DMS79 (cell line): ENCODE measurements at regions not wholly inside any gene's neighbourhood (a gene's known extent, or its start where the extent isn't known, plus 50 kb on each side); places are given as distances from the start of the nearest gene placed in this dataset.

ENCODE experiments used
- DNase-seq: peaks from one replicate; lab custom pipeline; 2025; lab: John Stamatoyannopoulos, UW

DNA sequence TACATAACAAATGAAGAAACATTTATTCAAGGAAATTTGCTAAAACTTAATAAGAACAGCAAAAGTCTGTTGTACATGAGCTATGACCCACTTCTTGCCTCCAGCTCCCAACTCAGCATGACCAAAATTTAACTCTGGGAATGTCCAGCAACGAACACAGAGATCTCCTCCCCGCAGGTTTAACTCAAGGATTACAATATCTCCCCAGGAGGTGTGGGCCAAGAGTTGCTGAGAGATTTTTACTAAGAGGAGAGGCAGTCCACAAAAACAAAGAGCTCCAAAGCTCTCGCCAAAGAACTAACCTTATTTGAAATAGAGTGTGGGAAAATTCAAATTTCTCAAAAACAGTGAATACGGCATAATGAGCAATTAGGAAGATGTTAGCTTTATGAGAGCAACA is 318.5 kb downstream of the GRB14 start:
- DNase-seq, result no peak

DNA sequence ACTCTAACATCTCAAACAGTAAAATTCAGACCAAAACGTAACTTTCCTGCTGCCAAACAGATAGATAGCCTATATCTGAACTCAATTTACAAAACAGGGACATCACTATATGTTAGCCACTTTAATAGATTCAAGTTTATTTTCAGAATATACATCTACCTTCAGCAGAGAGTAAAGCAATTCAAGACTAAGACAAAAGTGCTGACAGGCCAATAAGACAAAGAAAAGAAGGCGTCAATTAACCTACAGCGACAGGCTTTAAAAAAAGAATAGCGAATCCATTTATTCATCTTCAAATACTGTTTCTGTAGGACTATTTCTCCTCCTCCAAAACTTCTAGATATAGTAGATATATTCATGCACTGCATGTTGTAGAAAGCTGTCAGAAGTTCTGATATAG is 333.0 kb downstream of the GRB14 start:
- DNase-seq, result no peak

DNA sequence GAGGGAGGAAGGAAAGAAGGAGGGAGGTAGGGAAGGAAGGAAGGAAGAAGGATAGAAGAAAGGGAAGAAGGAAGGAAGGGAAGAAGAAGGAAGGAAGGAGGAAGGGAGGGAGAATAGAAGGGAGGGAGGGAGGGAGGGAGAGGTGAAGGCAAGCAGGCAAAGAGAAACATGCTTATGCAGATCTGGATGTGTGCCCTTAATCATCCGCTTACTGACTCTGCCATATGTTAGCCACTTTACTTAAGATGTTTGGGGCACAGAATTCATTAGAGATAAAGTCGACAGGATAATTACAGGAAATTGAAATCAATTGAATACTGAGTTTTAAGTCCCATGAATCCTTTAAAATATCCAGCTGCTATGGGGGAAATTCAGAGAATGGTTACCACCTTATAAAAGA is 334.2 kb downstream of the GRB14 start:
- DNase-seq, result no peak

DNA sequence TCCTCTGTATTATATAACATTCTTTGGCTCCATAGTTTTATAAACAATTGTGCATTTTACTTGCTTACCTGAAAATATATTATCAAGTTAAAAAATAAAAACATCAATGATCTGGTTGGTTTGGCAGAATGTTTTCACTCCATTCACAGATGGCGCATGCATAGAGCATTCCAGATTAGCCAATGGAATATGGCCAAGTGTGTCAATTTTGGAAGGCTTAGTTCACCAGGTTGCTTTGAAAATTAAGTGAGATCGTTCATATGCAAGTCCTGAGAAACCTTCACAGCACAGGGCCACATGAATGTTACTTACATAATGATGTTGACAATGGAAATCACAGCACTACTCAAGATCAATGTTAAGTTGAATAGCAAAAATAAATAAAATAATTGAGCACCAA is 335.7 kb downstream of the GRB14 start:
- no peak for DNase-seq

DNA sequence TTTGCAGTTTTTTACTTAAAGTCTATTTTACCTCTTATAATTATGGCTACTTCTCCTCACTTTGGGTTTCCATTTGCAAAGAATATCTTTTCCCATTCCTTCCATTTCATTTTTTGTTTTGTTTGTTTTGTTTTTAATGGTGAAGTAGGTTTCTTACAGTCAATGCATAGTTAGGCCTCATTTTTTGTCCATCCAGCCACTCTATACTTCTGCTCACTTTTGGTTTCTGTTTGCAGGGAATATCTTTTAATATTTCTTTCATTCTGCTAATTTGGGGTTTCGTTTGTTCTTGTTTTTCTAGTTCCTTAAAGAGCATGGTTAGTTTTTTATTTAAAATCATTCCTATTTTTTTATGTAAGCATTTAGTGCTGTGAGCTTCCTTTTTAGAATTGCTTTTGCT is 339.4 kb downstream of the GRB14 start:
- no peak for DNase-seq

DNA sequence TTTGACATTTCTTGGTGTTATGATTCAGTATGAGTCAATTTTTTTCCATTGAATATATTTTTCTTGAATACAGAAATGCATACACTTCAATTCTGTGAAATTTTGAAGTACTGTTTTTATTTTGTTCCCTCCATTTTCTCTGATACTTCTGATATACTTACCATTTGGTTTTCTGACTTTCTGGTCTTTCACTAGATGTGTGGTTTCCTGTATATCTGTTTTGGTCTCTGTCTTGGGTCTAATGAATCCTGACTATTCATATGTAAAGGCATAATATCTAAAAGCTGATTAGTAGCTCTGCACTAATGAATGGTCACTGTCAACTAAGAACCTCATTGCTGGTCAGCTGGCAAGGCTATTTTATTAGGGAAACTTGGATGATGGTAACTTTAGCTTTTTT is 345.6 kb downstream of the GRB14 start:
- DNase-seq, result no peak

DNA sequence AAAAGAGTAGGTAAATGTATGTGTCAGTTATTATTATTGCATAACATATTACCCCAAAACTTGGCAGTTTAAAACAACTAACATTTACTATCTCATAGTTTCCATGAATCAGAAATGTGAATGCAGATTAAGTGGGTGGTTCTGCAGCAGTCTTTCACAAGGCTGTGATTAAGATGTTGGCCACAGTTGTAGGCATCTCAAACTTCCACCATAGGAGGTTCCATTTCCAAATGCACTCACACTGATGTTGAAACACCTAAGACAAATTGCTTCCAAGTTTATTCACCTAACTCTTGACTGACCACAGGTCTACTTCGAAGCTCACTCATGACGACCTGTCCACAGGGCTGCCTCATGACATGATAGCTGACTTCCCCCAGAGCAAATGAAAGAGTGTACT is 360.8 kb downstream of the GRB14 start:
- DNase-seq, result no peak

DNA sequence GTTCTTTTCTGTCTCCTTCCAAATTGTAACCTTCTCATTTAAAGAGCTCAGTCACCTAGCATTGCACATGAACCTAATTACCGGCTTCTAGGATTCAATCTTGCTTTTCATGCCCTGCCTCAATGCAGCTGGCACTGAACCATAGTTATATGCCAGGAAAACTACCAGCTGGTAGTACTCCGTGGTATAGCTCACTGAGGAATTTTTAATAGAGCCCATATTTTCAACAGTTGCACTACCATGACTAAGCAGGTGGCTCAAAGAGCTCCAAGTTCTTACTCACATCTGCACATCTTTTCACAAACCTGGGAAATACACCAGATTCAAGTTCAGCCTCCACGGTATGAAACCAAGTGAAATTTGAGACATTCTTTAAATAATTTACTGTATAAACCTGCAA is 363.5 kb downstream of the GRB14 start:
- DNase-seq, result no peak

DNA sequence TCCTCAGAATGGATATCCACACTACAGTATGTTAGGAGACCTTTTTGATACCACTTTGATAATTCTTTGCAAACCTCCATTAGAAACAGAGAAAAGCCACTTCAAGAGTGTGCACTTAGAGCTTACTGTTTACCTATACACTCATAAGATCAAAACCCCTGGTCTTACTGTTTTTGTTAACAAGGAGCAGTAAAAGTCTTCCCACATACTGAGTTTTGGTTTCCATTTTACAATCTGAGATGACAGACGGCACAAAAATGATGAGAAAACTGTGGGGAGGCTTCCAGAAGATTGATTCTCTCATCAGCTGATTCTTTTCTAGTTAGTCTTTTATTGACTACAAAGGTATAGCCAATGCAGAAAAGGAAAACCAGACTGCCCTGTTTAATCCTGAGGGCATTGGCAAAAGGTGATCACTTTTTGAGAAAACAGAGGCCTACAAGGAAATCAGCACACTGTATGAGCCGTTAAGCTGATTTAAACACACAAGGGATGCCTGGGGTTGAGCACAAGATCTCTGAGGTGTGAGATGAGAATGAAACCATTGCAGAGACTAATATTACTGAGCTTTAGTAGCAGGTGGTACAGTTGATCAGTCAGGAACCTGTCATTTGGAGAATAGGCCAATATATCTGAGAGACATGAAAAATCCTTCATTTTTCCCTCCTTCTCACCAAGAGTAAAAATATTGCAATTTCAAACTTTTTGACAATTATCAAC is 368.6 kb downstream of the GRB14 start:
- DNase-seq, result no peak

DNA sequence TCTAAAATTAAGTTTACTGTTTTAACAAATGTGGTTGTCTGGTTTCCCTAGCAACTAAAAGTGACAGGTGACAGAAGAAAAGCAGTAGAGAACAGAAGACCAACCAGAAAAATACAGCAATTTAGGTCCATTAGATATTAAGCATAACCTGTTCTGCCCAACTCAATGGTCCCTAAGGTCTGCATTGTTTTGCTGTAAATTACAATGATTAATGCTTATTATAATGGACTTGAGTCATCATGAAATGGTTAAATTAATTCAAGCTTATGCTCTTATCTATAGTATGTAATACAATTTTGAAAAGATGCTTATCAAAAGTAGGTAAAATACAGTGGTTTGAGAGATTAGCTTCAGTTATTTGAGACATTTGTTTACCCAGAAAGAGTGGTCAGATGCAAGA is 378.0 kb downstream of the GRB14 start:
- no peak for DNase-seq

DNA sequence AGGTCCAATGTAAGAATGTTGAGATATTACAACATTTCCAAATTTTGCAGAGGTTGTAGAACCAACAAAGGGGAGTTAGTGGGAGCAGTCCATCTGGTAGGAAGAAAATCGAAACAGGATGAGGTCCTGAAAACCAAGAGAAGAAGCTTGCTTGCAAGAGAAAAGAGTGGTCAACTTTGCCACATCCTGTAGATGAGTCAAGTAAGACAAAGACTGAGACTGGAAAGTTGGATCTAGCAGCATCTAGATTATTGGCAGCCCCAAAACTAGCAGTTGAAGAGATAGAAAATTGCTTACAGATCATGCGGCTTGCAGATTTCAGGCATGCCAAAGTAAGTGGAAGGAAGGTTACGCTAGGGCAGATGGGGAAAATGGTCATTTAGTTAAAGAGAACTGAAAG is 378.9 kb downstream of the GRB14 start:
- no peak for DNase-seq

DNA sequence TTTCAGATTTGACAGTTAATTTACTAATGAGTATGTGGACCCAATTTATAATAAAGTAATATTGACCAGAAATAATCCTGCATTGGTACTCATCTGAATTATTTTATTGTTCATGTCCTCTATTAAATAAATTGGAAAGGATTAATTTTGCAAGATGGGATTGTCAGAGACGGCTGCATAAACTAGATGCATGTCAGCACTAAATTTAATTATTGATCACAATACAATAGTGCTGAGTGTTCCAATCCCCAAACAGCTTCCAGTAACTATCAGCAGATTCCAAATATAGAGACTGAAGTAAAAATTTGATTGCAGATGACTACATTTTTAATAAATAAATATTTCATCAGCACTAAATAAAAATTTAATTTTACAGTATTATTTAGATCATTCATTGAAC is 387.2 kb downstream of the GRB14 start:
- no peak for DNase-seq

DNA sequence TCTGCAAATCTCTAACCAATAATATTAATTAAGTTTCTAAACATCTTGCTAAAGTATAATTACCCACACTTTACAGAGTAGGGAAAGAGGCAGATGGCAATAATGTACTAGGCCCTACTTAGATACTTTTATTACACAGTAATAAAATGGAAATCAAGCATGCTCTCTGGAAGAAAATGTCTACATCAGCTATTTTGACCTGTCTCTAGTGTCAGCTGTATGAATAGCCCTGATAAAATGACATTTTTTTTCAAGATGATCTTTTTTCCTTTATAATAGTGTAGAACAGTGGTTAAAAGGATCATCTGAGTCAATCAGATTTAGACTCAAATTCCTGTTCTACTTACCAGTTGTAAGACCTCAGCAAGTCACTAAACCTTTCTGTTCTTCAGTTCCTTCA is 397.3 kb downstream of the GRB14 start:
- no peak for DNase-seq

DNA sequence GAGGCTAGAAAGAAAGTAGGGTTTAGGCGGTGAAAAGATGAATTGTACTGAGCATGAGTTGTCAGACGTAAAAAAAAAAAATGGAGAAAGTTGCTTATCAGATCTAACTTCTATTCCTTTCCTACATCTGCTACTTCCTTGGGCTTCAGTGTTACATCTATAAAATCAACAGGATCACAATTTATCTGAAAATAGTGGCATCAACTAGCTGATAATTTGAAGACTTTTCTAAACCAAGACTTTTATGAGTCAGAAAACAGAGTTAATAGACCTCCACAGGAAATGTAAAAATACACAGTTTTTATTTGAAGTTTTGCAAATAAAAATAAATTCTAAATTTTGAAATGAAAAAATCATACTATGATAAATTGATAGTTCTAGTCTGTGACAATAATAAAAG is 399.8 kb downstream of the GRB14 start:
- no peak for DNase-seq

DNA sequence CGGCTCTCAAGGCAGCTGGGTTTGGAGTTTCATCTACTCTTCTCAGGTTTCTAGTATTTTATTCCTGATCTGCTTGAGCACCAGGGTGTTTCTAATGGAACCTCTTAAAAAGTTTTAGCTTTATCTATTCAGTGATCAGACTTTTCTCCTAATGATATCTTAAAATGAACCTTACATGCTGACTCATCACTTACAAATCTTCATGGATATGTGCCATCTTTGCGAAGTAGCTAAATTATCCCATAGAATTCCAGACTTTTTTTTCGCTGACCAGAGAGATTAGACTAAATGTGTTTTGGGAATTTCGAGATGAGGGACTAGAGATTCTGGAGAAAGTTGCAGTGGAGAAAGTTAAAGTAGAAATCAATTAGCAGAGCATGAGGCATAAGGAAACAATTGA is 401.0 kb downstream of the GRB14 start:
- DNase-seq, result no peak

DNA sequence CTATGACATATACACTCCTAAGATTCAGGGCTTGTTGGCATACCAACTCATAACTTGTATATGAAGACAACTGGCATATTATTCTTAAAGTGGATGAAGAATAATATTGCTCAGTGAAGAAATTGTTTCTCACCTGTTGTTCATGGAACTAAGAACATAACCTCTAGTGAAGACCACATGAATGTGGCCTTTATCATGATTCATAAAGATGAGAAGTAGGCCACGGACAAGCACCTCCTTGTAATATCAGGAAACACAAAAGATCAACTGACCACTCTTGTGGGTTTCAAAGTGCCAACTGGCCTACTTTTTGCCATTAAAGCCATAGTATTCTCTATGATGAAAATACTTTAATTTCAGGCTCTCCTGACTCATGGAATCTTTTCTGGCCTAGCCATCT is 407.4 kb downstream of the GRB14 start:
- no peak for DNase-seq

DNA sequence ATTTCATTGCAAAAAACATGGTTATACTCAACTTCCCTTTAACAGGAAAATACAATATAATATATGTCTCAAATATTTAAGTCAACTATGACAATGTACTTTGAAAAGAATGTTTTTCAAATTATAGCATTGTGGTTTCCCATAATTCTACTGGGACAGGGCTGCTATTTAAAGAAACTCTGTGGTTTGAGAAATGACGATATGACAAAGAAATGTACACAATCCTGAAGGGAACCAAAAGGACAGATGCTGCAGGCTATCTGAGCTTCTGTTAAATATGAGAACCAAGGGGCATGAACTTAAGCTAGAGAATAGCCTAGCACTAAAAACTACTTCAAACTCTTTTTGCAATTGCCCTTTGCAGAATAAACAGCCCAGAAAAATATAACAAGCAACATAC is 415.9 kb downstream of the GRB14 start:
- DNase-seq, result no peak

DNA sequence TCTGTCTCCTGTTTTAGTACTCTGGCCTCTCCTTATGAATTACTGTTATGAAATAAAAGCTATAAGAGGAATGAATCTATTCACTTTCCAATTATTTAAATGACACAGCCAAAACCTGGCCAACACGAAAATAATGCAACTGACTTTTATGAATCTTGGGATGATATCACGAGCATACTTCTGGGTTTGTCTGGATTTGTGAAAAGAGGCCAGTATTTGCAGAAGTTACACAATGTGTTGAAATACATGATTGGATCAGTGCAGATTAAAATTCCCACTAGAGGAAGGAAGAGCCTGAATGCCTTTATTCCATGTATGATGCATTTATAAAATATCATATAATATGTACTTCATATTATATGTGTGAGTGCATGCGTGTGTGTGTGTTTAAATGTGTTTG is 418.2 kb downstream of the GRB14 start:
- DNase-seq, result no peak

DNA sequence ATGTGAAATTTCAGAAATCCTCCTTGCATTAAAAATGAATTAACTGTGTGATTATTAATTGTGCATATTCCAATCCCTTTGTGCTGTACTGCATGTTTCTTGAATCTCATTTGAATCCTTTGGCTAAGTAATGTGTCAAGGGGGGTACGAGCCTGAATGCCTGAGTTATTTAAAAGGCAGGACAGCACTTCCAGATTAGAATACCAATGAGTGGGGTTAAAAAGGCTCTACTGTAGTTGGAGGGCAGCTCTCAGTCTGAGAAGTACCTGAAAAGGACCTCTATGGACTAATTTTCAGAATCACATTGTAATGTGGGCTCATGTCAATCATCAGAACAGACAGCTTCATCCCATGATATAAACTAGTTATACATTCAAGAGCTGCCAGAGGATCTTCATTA is 423.0 kb downstream of the GRB14 start:
- DNase-seq, result no peak

DNA sequence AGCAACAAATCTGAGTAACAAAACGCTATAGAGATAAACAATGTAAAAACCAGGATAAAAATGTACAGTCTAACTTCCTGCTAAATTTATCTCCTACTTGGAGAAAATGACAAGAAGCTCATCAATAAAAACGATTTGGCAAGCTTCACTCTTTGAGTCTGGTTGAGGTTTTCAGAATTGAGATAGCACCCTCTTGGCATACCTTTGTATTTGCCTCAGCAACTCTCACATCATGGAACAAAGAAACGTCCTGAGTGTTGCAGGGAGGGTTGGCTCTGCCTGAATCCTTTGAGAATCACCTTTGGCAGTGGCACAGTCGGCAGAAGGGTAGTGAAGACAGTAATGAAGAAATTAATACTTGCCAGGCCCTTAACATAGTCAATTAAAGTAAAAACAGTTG is 430.6 kb downstream of the GRB14 start:
- DNase-seq, result no peak

DNA sequence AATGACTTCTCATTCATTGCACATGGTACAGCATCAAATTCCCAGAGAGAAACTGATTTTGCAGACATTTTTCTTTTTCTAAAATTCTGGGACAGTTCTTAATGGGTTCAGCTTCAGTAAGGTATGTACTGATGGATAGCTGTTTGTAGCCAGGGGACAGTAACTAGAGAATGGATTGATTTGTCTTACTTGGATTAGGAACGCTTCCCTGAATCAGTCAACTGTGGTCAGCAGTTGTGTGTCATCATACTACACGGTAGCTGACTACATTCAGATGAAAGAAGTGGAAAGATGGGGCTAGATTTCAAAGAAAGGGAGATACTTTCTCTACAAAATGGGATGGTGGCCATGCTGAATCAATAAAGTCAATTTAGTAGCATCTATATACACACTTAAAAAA is 431.4 kb downstream of the GRB14 start:
- DNase-seq, result no peak

DNA sequence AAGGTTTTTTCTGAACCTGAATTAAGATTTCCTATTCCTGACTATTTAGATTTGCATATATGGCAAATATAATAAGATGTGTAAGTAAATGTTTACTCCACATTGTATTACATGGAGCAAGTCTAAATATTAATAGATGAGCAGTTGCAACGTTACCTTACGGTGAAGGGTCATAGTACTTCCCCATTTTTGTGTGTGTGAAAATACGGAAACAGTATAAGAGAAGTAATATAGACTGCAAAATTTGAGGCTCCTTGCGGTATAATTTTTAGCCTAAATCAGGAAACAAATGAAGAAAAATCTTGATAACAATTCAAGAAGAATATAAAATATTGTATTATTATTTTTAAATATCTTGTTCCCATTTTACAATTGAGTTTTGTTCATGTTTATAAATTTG is 434.2 kb downstream of the GRB14 start:
- no peak for DNase-seq

DNA sequence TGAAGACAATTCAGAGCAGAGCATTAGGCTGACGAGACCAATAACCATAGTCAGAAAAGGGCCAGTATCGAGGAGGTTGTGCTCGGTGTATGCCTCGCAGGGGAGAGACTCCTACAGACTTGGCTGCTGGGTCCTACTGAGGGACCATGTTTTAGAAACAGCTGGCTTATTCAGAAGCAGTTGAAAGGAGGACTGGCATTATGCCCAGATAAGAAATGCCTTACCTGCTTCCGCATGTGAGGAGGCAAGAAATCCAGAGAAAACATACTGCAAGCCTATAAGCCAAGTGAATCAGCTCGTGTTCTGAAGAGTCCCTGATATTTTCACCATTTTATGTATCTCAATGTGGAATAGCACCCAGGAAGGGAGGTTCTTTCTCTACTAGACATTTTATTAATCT is 434.7 kb downstream of the GRB14 start:
- DNase-seq, result no peak

DNA sequence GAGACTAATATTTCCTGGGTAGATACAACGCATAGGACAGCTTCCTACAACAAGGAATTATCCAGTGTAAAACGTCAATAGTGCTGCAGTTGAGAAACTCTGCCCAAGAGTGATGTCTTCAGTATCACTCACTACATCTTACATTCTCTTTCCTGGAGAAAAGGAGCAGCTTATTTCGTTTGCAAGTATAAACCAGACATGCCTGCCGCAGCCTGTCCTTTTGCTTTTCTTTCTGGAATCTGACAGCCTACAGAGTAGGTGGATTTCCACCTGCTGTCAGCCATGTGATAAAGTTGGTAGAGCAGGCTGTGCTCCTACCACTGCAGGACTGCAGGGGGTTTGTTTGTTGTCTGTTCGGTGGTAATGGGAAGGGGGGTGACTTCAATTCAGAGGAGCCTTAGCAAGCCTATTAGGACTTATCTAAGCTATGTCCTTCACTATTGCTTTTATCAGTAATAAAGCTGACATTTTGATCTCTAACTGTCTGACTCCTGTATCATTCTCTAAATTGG is 439.1 kb downstream of the GRB14 start:
- DNase-seq, result no peak
